GM18498 (cell line): ENCODE measurements at regions not wholly inside any gene's neighbourhood (a gene's known extent, or its start where the extent isn't known, plus 50 kb on each side); places are given as distances from the start of the nearest gene placed in this dataset.

Experiments used
- ATAC-seq: cut with Tn5 transposase; IDR thresholded peaks from one replicate; pipeline ENCODE4 v1.9.1; 2021; ENCODE audit warnings: mild to moderate bottlenecking, moderate library complexity; ENCODE audit not compliant: unreplicated experiment

DNA sequence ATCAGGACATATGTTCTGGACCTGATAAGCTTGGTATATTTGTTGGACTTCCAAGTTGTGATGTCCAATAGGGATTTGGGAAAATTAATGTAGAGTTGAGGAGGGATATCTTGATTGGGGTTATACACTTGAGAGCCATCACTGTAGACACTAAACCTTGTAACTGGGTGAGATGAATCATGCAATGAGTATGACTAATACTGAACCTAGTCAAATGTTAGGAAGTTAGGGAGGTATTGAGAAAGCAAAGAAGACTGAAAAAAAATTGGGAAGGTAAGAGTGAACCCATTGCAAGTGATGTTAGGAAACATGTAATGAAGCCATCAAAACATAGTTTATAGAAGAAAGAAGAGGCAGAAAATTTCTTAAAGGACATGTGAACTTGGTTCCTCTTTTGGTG, 668.4 kb upstream of the CDH9 start:
- no peak for ATAC-seq

DNA sequence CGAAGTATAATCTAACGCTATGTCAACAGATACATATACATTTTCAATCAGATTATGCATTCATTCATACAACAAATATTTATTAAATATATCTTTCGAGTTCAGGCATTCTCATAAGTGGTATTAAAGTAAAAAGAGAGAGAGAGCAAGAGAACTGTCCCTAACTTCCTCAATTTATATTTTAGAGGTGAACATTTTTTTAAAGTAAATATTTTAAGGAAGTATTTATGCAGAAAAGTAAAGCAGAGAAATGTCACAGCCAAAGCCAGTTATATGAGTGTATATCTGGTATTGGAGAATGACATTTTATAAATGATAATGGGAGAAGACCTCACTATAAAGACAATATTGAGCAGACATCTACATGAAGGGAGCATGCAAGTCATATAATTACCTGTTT, 667.3 kb upstream of the CDH9 start:
- ATAC-seq, result no peak

- no peak for ATAC-seq
Observed at GRCh38 chr5:27701931-27702903, 663.8 kb upstream of the CDH9 start.

- no peak for ATAC-seq
Observed at GRCh38 chr5:27700526-27700925, 662.1 kb upstream of the CDH9 start.

DNA sequence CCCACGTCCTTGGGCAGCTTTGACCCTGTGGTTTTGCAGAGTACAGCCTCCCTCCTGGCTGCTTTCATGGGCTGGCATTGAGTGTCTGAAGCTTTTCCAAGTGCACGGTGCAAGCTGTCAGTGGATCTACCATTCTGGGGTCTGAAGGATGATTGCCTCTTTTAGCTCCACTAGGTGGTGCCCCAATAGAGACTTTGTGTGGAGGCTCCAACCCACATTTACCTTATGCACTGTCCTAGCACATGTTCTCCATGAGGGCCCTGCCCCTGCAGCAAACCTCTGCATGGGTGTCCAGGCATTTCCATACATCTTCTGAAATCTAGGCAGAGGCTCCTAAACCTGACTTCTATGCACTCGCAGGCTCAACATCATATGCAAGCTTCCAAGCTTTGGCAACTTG, 644.2 kb upstream of the CDH9 start:
- ATAC-seq, result no peak

- no peak for ATAC-seq
Observed at GRCh38 chr5:27652505-27652904, 614.1 kb upstream of the CDH9 start.

GRCh38 chr5:27639005-27639612, 600.7 kb upstream of the CDH9 start:
- ATAC-seq, result no peak

GRCh38 chr5:27619982-27620381, 581.6 kb upstream of the CDH9 start:
- no peak for ATAC-seq

- ATAC-seq, result no peak
Observed at GRCh38 chr5:27612161-27612560, 573.8 kb upstream of the CDH9 start.

GRCh38 chr5:27608992-27609391, 570.6 kb upstream of the CDH9 start:
- ATAC-seq, result no peak

DNA sequence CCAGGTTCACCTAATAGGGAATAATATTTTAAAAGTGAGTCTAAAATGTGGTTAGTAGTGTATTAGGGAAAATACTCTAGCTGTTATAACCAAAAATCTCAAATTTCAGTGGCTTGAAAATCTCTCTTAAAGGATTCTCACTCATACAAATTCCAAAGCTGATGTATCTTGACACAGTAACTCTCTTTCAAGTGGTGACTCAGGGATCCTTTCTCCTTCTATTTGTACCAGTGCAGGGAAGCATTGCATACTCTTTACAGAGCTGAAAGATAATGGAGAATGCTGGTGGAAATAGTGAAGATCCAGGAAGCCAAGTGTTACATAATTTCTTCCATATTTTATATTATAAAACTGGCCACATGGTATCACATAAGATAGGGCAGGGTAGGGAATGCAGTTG, 560.2 kb upstream of the CDH9 start:
- ATAC-seq, result no peak

DNA sequence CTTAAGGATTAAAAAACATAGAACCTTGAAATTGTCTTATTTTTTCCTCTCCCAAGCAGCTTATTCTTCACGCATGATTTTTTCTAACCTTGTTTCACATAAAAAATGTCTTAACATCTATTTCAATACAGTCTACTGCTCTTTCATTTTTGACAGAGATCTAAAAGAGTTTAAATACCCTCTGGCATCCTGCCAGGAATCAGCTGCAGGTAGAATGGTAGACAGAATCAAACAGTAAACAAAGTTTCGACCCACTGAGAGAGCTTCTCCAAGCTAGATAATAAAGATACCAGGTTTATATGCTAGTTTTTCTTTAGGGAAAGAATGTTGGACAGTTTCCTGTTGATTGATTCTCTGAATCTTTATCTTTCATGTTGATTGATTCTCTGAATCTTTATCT, 555.8 kb upstream of the CDH9 start:
- no peak for ATAC-seq

- ATAC-seq, result no peak
Observed at GRCh38 chr5:27592231-27592630, 553.8 kb upstream of the CDH9 start.

GRCh38 chr5:27590503-27590902, 552.1 kb upstream of the CDH9 start:
- ATAC-seq, result no peak

DNA sequence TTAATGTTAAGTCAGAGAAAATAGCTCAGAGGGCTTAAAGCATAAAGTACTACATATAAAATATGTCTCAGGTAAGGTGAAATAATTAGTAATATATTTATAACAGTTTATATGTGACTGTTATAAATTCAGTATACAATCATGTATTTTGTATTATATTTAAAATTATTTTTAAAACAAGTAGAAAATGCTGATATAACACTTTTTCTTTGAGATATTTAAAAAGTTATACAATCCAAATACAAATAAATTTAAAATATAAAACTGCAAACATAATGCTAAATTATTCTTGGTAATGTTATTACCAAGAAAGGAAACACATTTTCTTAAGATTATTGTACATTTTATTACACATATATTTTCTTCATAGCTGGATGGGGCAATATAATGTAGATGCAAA, 539.9 kb upstream of the CDH9 start:
- no peak for ATAC-seq

DNA sequence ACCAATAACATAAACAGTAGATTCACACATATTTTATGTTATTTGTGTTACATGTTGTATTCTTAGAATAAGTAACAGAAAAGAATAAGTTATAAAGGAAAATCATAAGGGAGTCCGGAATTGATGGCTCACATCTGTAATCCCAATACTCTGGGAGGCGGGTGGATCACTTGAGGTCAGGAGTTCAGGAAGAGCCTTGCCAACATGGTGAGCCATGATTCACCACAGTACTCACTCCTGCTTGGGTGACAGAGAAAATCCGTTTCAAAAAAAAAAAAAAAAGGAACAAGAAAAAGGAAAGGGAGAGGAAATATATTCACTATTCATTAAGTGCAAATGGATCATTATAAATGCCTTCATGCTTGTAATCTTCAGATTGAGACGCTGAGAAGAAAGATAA, 533.3 kb upstream of the CDH9 start:
- ATAC-seq, result no peak

DNA sequence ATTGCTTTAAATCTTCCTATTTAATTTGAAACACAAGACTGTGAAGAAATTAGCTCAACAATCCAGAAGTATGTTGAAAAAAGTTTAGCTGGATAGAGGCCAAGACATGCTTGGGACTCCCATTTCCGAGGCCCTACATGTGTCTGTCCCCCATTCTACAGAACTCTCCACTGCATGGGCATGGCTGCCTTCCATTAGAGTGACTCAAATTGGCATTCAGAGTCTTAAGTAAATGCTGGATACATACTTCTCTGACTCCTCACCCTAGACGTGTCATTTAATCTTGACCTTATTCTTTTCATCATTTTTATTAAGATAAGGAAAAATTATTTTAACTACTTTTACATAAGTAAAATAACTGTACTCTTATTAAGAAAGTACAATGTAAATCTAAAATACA, 530.4 kb upstream of the CDH9 start:
- no peak for ATAC-seq

GRCh38 chr5:27561408-27561807, 523.0 kb upstream of the CDH9 start:
- no peak for ATAC-seq

DNA sequence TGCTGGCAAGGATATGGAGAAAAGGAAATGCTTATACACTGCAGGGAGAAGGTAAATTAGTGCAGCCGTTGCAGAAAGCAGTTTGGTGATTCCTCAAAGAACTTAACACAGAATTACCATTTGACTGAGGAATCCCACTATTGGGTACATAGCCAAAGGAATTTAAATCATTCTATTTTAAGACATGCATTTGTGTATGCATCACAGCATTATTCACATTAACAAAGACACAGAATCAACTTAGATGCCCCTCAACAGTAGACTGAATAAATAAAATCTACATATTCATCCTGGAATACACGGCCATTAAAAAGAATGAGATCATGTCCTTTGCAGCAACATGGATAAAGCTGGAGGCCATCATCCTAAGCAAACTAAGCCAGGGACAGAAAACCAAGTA, 510.1 kb upstream of the CDH9 start:
- ATAC-seq, result no peak

DNA sequence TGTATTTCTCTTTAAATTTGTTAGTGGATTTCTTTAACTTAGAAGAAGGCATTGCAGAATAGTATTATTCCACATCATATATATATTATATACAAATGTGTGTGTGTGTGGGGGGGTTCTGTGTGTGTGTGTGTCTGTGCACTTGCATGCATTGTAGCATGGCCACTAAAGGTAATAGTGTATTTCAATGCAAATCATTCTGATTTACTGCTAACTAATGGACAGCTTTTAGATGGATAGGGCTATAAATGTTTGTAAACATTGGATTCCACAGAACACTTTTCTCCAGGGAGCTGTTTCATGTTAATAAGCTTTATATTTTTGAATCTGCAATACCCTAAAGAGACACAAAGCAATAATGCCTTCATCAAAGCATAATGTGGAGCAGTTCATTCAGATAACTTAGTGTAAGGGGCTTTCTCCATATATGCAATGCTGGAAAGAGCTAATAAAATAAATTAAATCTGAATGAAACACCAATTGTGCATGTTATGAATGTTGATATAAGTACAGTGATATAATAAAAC, 496.7 kb upstream of the CDH9 start:
- ATAC-seq, result no peak

- ATAC-seq, result no peak
Observed at GRCh38 chr5:27532305-27532704, 493.9 kb upstream of the CDH9 start.

GRCh38 chr5:27524515-27524914, 486.1 kb upstream of the CDH9 start:
- ATAC-seq, result no peak
